ENCODE measurements at regions not wholly inside any gene's neighbourhood (a gene's known extent, or its start where the extent isn't known, plus 50 kb on each side); places are given as distances from the start of the nearest gene placed in this dataset.

- Mint-ChIP-seq H3K27me3 (ENCODE audit: insufficient read depth, low read depth) (no peaks in the 10 kb centered on the region), H3K27ac (no peak overlapping the region), H3K36me3 (no peaks in the 10 kb centered on the region), H3K4me1 (peaks cover 6% of the 10 kb centered on the region), H3K9me3 (no peaks in the 10 kb centered on the region), H3K4me3 (no peak overlapping the region)
- Histone ChIP-seq H3K4me1 (no peaks in the 10 kb centered on the region), H3K9me3 (ENCODE audit: low read depth) (no peaks in the 10 kb centered on the region), H4K20me1 (ENCODE audit: low read depth) (no peaks in the 10 kb centered on the region), H2AFZ (replicated peaks) (no peak overlapping the region), H3K4me3 (no peak overlapping the region), H3F3A (ENCODE audit: low read depth) (no peaks in the 10 kb centered on the region), H3K4me2 (no peak overlapping the region), H3K9ac (no peak overlapping the region), H3K27me3 (no peaks in the 10 kb centered on the region), H3K27ac (no peak overlapping the region), H3K79me2 (ENCODE audit: low read depth) (no peaks in the 10 kb centered on the region), H3K36me3 (no peaks in the 10 kb centered on the region)
- TF ChIP-seq EZH2 (IDR thresholded peaks at IDR 0.05): no peak
- TF ChIP-seq EZH2phosphoT487 (IDR thresholded peaks at IDR 0.05): no peak
- TF ChIP-seq, protein P1, sequence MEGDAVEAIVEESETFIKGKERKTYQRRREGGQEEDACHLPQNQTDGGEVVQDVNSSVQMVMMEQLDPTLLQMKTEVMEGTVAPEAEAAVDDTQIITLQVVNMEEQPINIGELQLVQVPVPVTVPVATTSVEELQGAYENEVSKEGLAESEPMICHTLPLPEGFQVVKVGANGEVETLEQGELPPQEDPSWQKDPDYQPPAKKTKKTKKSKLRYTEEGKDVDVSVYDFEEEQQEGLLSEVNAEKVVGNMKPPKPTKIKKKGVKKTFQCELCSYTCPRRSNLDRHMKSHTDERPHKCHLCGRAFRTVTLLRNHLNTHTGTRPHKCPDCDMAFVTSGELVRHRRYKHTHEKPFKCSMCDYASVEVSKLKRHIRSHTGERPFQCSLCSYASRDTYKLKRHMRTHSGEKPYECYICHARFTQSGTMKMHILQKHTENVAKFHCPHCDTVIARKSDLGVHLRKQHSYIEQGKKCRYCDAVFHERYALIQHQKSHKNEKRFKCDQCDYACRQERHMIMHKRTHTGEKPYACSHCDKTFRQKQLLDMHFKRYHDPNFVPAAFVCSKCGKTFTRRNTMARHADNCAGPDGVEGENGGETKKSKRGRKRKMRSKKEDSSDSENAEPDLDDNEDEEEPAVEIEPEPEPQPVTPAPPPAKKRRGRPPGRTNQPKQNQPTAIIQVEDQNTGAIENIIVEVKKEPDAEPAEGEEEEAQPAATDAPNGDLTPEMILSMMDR (IDR thresholded peaks at IDR 0.05): no peak
- DNase-seq (ENCODE audit: low spot score): no peak
Measured at GRCh38 chr4:163590619-163591264, 96.3 kb downstream of the TMA16 start.

GRCh38 chr4:163591614-163592020 lies 97.1 kb downstream of the TMA16 start:
- no peak overlapping the region for H2AFZ ChIP-seq (replicated peaks)
- H4K20me1 ChIP-seq (ENCODE audit: low read depth): no peaks in the 10 kb centered on the region
- H3K9me3 ChIP-seq (ENCODE audit: low read depth): no peaks in the 10 kb centered on the region
- Mint-ChIP-seq H3K36me3 (no peaks in the 10 kb centered on the region), H3K27ac (no peak overlapping the region), H3K9me3 (no peaks in the 10 kb centered on the region), H3K4me1 (peaks cover 6% of the 10 kb centered on the region), H3K27me3 (ENCODE audit: insufficient read depth, low read depth) (no peaks in the 10 kb centered on the region), H3K4me3 (no peak overlapping the region)
- H3K36me3 ChIP-seq: no peaks in the 10 kb centered on the region
- H3F3A ChIP-seq (ENCODE audit: low read depth): no peaks in the 10 kb centered on the region
- H3K9ac ChIP-seq: no peak overlapping the region
- no peaks in the 10 kb centered on the region for H3K79me2 ChIP-seq (ENCODE audit: low read depth)
- no peak overlapping the region for H3K4me2 ChIP-seq
- no peak overlapping the region for H3K27ac ChIP-seq
- H3K4me1 ChIP-seq: no peaks in the 10 kb centered on the region
- H3K27me3 ChIP-seq: no peaks in the 10 kb centered on the region
- TF ChIP-seq EZH2 (IDR thresholded peaks at IDR 0.05) (no peak), EZH2phosphoT487 (IDR thresholded peaks at IDR 0.05) (no peak)
- TF ChIP-seq, protein P1 (IDR thresholded peaks at IDR 0.05): no peak
- H3K4me3 ChIP-seq: no peak overlapping the region
- DNase-seq (ENCODE audit: low spot score): no peak

GRCh38 chr4:163592212-163592611 lies 97.7 kb downstream of the TMA16 start:
- Histone ChIP-seq H4K20me1 (ENCODE audit: low read depth) (no peaks in the 10 kb centered on the region), H3K27ac (no peak overlapping the region), H2AFZ (replicated peaks) (no peak overlapping the region), H3K9me3 (ENCODE audit: low read depth) (no peaks in the 10 kb centered on the region), H3K4me2 (no peak overlapping the region), H3F3A (ENCODE audit: low read depth) (no peaks in the 10 kb centered on the region), H3K79me2 (ENCODE audit: low read depth) (no peaks in the 10 kb centered on the region), H3K27me3 (no peaks in the 10 kb centered on the region), H3K4me1 (no peaks in the 10 kb centered on the region), H3K4me3 (no peak overlapping the region), H3K36me3 (no peaks in the 10 kb centered on the region), H3K9ac (no peak overlapping the region)
- no peak for TF ChIP-seq EZH2phosphoT487 (IDR thresholded peaks at IDR 0.05)
- TF ChIP-seq, protein P1 (IDR thresholded peaks at IDR 0.05): no peak
- TF ChIP-seq EZH2 (IDR thresholded peaks at IDR 0.05): no peak
- peaks cover 6% of the 10 kb centered on the region for H3K4me1 Mint-ChIP-seq
- DNase-seq (ENCODE audit: low spot score): no peak
- no peaks in the 10 kb centered on the region for H3K9me3 Mint-ChIP-seq
- H3K4me3 Mint-ChIP-seq: no peak overlapping the region
- H3K27me3 Mint-ChIP-seq (ENCODE audit: insufficient read depth, low read depth): no peaks in the 10 kb centered on the region
- H3K27ac Mint-ChIP-seq: no peak overlapping the region
- H3K36me3 Mint-ChIP-seq: no peaks in the 10 kb centered on the region
